GM23338 (cell line): ENCODE measurements at regions not wholly inside any gene's neighbourhood (a gene's known extent, or its start where the extent isn't known, plus 50 kb on each side); places are given as distances from the start of the nearest gene placed in this dataset.

Experiments
- ATAC-seq: fragments of 200-7000 bp; cut with Tn5 transposase; 3 replicates; pipeline ENCODE4 v1.9.1; 2020
- DNase-seq: peaks from one replicate; pipeline ENCODE4 v3.0.0-alpha.2; 2015; ENCODE audit warnings: low spot score
- H2AFZ ChIP-seq: fragments of 200-600 bp; sonication (generic); 2 replicates; pipeline ENCODE4 v1.8.0; 2016; ENCODE audit warnings: antibody characterized with exemption, mild to moderate bottlenecking, moderate library complexity
- H3F3A ChIP-seq: fragments of 200-600 bp; sonication (generic); replicated peaks from 2 replicates; pipeline ENCODE4 v1.8.0; 2017; ENCODE audit warnings: antibody characterized with exemption, mixed run types, low read depth
- H3K27ac ChIP-seq: fragments of 200-600 bp; sonication (generic); 2 replicates; pipeline ENCODE4 v1.6.1; 2016; ENCODE audit warnings: low read depth
- H3K27me3 ChIP-seq: fragments of 200-600 bp; sonication (generic); 2 replicates; pipeline ENCODE4 v1.8.0; 2016; ENCODE audit warnings: mild to moderate bottlenecking, mixed run types, moderate library complexity; ENCODE audit not compliant: insufficient read depth
- H3K36me3 ChIP-seq: fragments of 200-600 bp; sonication (generic); 2 replicates; pipeline ENCODE4 v1.8.0; 2016; ENCODE audit warnings: mild to moderate bottlenecking; ENCODE audit not compliant: insufficient read depth
- H3K4me1 ChIP-seq: fragments of 200-600 bp; sonication (generic); 2 replicates; pipeline ENCODE4 v1.8.0; 2016; ENCODE audit warnings: mild to moderate bottlenecking, moderate library complexity; ENCODE audit not compliant: insufficient read depth
- H3K4me2 ChIP-seq: fragments of 200-600 bp; sonication (generic); 2 replicates; pipeline ENCODE4 v1.7.1; 2017; ENCODE audit warnings: mixed run types
- H3K4me3 ChIP-seq: fragments of 200-600 bp; sonication (generic); 2 replicates; pipeline ENCODE4 v1.6.1; 2016; ENCODE audit warnings: mixed run types
- H3K79me2 ChIP-seq: fragments of 200-600 bp; sonication (generic); replicated peaks from 2 replicates; pipeline ENCODE4 v1.8.0; 2017; ENCODE audit warnings: mild to moderate bottlenecking; ENCODE audit not compliant: insufficient read depth
- H3K9me2 ChIP-seq: fragments of 200-600 bp; sonication (generic); 2 replicates; pipeline ENCODE4 v1.8.0; 2017; ENCODE audit not compliant: insufficient read depth
- H4K20me1 ChIP-seq: fragments of 200-600 bp; sonication (generic); replicated peaks from 2 replicates; pipeline ENCODE4 v1.8.0; 2017; ENCODE audit warnings: mild to moderate bottlenecking; ENCODE audit not compliant: insufficient read depth
- H3K27ac Mint-ChIP-seq: 2 replicates; pipeline ENCODE4 v1.8.0; 2020; ENCODE audit warnings: inconsistent platforms, mild to moderate bottlenecking, moderate library complexity, mixed read lengths
- H3K27me3 Mint-ChIP-seq: 3 replicates; pipeline ENCODE4 v1.8.0; 2022; ENCODE audit warnings: low read depth, mild to moderate bottlenecking, moderate library complexity, mixed read lengths, inconsistent platforms; ENCODE audit not compliant: insufficient read depth, poor library complexity
- H3K36me3 Mint-ChIP-seq: 3 replicates; pipeline ENCODE4 v1.8.0; 2021; ENCODE audit warnings: low read depth, mild to moderate bottlenecking, inconsistent platforms, moderate library complexity, mixed read lengths
- H3K4me1 Mint-ChIP-seq: 3 replicates; pipeline ENCODE4 v1.8.0; 2020; ENCODE audit warnings: mild to moderate bottlenecking, inconsistent platforms, mixed read lengths
- H3K4me3 Mint-ChIP-seq: 3 replicates; pipeline ENCODE4 v1.8.0; 2021; ENCODE audit warnings: moderate library complexity, mild to moderate bottlenecking, inconsistent platforms, mixed read lengths
- H3K9me3 Mint-ChIP-seq: 3 replicates; pipeline ENCODE4 v1.8.0; 2020; ENCODE audit warnings: moderate library complexity, mild to moderate bottlenecking, inconsistent platforms, mixed read lengths
- CTCF ChIP-seq, 2 experiments: fragments of 200-600 bp in 1 of 2; sonication (generic) in 1 of 2; conservative IDR thresholded peaks; 2 replicates each; pipeline versions ENCODE4 v1.5.1 to v1.6.1; 2016 to 2017; ENCODE audit warnings: antibody characterized with exemption in 2 of 2, low read depth in 2 of 2, mild to moderate bottlenecking in 2 of 2, moderate library complexity in 1 of 2
- ETS1 ChIP-seq: IDR thresholded peaks from 2 replicates; pipeline ENCODE4 v1.6.1; 2016; ENCODE audit warnings: antibody characterized with exemption
- EZH2 ChIP-seq: fragments of 200-600 bp; sonication (generic); IDR thresholded peaks from one replicate; pipeline ENCODE4 v1.8.0; 2017; ENCODE audit warnings: antibody characterized with exemption, mild to moderate bottlenecking, low read depth; ENCODE audit not compliant: unreplicated experiment
- NANOG ChIP-seq: IDR thresholded peaks from 2 replicates; pipeline ENCODE4 v1.6.1; 2016; ENCODE audit warnings: antibody characterized with exemption, borderline replicate concordance
- REST ChIP-seq: IDR thresholded peaks from one replicate; pipeline ENCODE4 v1.6.1; 2018; ENCODE audit warnings: antibody characterized with exemption; ENCODE audit not compliant: unreplicated experiment
- STAT1 ChIP-seq: IDR thresholded peaks from one replicate; pipeline ENCODE4 v1.6.1; 2016; ENCODE audit warnings: antibody characterized with exemption; ENCODE audit not compliant: unreplicated experiment
- ZNF331 ChIP-seq: fragments of 250-450 bp; sonication (Bioruptor Pico); IDR thresholded peaks from 2 replicates; pipeline ENCODE4 v1.5.0; 2020; ENCODE audit warnings: low read depth, mild to moderate bottlenecking, moderate library complexity
- ZNF462 ChIP-seq: fragments of 250-450 bp; sonication (Bioruptor Pico); IDR thresholded peaks from 2 replicates; pipeline ENCODE4 v1.5.0; 2020; ENCODE audit warnings: mild to moderate bottlenecking, moderate library complexity

- Histone ChIP-seq H3K79me2 (no peaks in the 10 kb centered on the region), H3K9me2 (no peaks in the 10 kb centered on the region), H3K27ac (no peak overlapping the region), H4K20me1 (no peaks in the 10 kb centered on the region), H3F3A (no peaks in the 10 kb centered on the region), H3K4me1 (no peaks in the 10 kb centered on the region; the same call in 1 of the 2 replicates), H3K4me3 (no peak overlapping the region), H3K36me3 (no peaks in the 10 kb centered on the region), H3K4me2 (no peak overlapping the region), H2AFZ (no peak overlapping the region), H3K27me3 (no peaks in the 10 kb centered on the region)
- Mint-ChIP-seq H3K27ac (no peak overlapping the region), H3K36me3 (peaks cover 8% of the 10 kb centered on the region; the same call in 2 of the 3 replicates), H3K27me3 (peaks cover 2% of the 10 kb centered on the region), H3K9me3 (peaks cover 27% of the 10 kb centered on the region), H3K4me1 (peaks cover 5% of the 10 kb centered on the region; the same call in 2 of the 3 replicates), H3K4me3 (no peak overlapping the region)
- DNase-seq (no peak), ATAC-seq (no peak)
- no peak for TF ChIP-seq ZNF462 (CRISPR knock-in tag)
Measured at GRCh38 chr11:134657631-134658030, 245.6 kb upstream of the B3GAT1 start.

GRCh38 chr11:134656861-134657540 lies 245.0 kb upstream of the B3GAT1 start:
- Mint-ChIP-seq H3K27ac (no peak overlapping the region), H3K27me3 (peaks cover 2% of the 10 kb centered on the region), H3K4me3 (no peak overlapping the region), H3K9me3 (peaks cover 23% of the 10 kb centered on the region), H3K4me1 (peaks cover 5% of the 10 kb centered on the region; the same call in 2 of the 3 replicates), H3K36me3 (peaks cover 8% of the 10 kb centered on the region; the same call in 2 of the 3 replicates)
- no peak overlapping the region for H3K4me2 ChIP-seq
- no peaks in the 10 kb centered on the region for H4K20me1 ChIP-seq
- H3K27ac ChIP-seq, result no peak overlapping the region
- no peak overlapping the region for H2AFZ ChIP-seq
- no peaks in the 10 kb centered on the region for H3F3A ChIP-seq
- H3K79me2 ChIP-seq, result no peaks in the 10 kb centered on the region
- no peaks in the 10 kb centered on the region for H3K9me2 ChIP-seq
- no peak overlapping the region for H3K4me3 ChIP-seq
- peak; percentile 59 for ATAC-seq
- no peaks in the 10 kb centered on the region for H3K27me3 ChIP-seq
- H3K36me3 ChIP-seq, result no peaks in the 10 kb centered on the region
- no peak for DNase-seq
- H3K4me1 ChIP-seq, result no peaks in the 10 kb centered on the region; the same call in 1 of the 2 replicates
- TF ChIP-seq CTCF (conservative IDR thresholded peaks at IDR 0.05; ENCODE audit: low read depth in 2 of 2) (no peak), STAT1 (no peak), ZNF331 (CRISPR knock-in tag) (no peak), ETS1 (no peak), EZH2 (no peak), REST (no peak), NANOG (no peak)
